ENCODE measurements at regions not wholly inside any gene's neighbourhood (a gene's known extent, or its start where the extent isn't known, plus 50 kb on each side); places are given as distances from the start of the nearest gene placed in this dataset.

- Histone ChIP-seq H3K9ac (ENCODE audit: low read depth, low read length) (no peak overlapping the region), H3K27ac (ENCODE audit: low read length) (no peak overlapping the region), H3K4me1 (ENCODE audit: insufficient read depth, low read length) (no peaks in the 10 kb centered on the region), H3K36me3 (ENCODE audit: insufficient read depth, low read depth, low read length) (no peaks in the 10 kb centered on the region), H3K9me3 (ENCODE audit: insufficient read depth, low read depth, low read length) (peaks cover 27% of the 10 kb centered on the region), H3K27me3 (ENCODE audit: insufficient read depth, low read length) (no peaks in the 10 kb centered on the region), H3K4me3 (ENCODE audit: low read length) (no peak overlapping the region)
Observed at GRCh38 chr2:128710242-128710641, 391.6 kb upstream of the HS6ST1 start.

- H3K4me3 ChIP-seq (ENCODE audit: low read length), result no peak overlapping the region
- no peak overlapping the region for H3K27ac ChIP-seq (ENCODE audit: low read length)
- H3K9ac ChIP-seq (ENCODE audit: low read depth, low read length), result no peak overlapping the region
- no peaks in the 10 kb centered on the region for H3K4me1 ChIP-seq (ENCODE audit: insufficient read depth, low read length)
- peaks cover 26% of the 10 kb centered on the region for H3K9me3 ChIP-seq (ENCODE audit: insufficient read depth, low read depth, low read length)
- no peaks in the 10 kb centered on the region for H3K36me3 ChIP-seq (ENCODE audit: insufficient read depth, low read depth, low read length)
- no peaks in the 10 kb centered on the region for H3K27me3 ChIP-seq (ENCODE audit: insufficient read depth, low read length)
Observed at GRCh38 chr2:128710729-128711128, 392.1 kb upstream of the HS6ST1 start.

GRCh38 chr2:128714285-128714684 is 395.6 kb upstream of the HS6ST1 start:
- Histone ChIP-seq H3K4me1 (ENCODE audit: insufficient read depth, low read length) (no peaks in the 10 kb centered on the region), H3K36me3 (ENCODE audit: insufficient read depth, low read depth, low read length) (no peaks in the 10 kb centered on the region), H3K27ac (ENCODE audit: low read length) (no peak overlapping the region), H3K9me3 (ENCODE audit: insufficient read depth, low read depth, low read length) (no peaks in the 10 kb centered on the region), H3K27me3 (ENCODE audit: insufficient read depth, low read length) (no peaks in the 10 kb centered on the region), H3K4me3 (ENCODE audit: low read length) (no peak overlapping the region), H3K9ac (ENCODE audit: low read depth, low read length) (no peak overlapping the region)

- Histone ChIP-seq H3K9me3 (ENCODE audit: insufficient read depth, low read depth, low read length) (no peaks in the 10 kb centered on the region), H3K9ac (ENCODE audit: low read depth, low read length) (no peak overlapping the region), H3K27ac (ENCODE audit: low read length) (no peak overlapping the region), H3K36me3 (ENCODE audit: insufficient read depth, low read depth, low read length) (no peaks in the 10 kb centered on the region), H3K27me3 (ENCODE audit: insufficient read depth, low read length) (no peaks in the 10 kb centered on the region), H3K4me3 (ENCODE audit: low read length) (no peak overlapping the region), H3K4me1 (ENCODE audit: insufficient read depth, low read length) (no peaks in the 10 kb centered on the region)
Observed at GRCh38 chr2:128714851-128715312, 396.2 kb upstream of the HS6ST1 start.

GRCh38 chr2:128715360-128715759 is 396.7 kb upstream of the HS6ST1 start:
- Histone ChIP-seq H3K4me3 (ENCODE audit: low read length) (no peak overlapping the region), H3K27me3 (ENCODE audit: insufficient read depth, low read length) (no peaks in the 10 kb centered on the region), H3K9ac (ENCODE audit: low read depth, low read length) (no peak overlapping the region), H3K4me1 (ENCODE audit: insufficient read depth, low read length) (no peaks in the 10 kb centered on the region), H3K36me3 (ENCODE audit: insufficient read depth, low read depth, low read length) (no peaks in the 10 kb centered on the region), H3K27ac (ENCODE audit: low read length) (no peak overlapping the region), H3K9me3 (ENCODE audit: insufficient read depth, low read depth, low read length) (no peaks in the 10 kb centered on the region)

- Histone ChIP-seq H3K4me3 (ENCODE audit: low read length) (no peak overlapping the region), H3K27me3 (ENCODE audit: insufficient read depth, low read length) (no peaks in the 10 kb centered on the region), H3K9me3 (ENCODE audit: insufficient read depth, low read depth, low read length) (no peaks in the 10 kb centered on the region), H3K4me1 (ENCODE audit: insufficient read depth, low read length) (no peaks in the 10 kb centered on the region), H3K27ac (ENCODE audit: low read length) (no peak overlapping the region), H3K9ac (ENCODE audit: low read depth, low read length) (no peak overlapping the region), H3K36me3 (ENCODE audit: insufficient read depth, low read depth, low read length) (no peaks in the 10 kb centered on the region)
Observed at GRCh38 chr2:128716299-128716721, 397.6 kb upstream of the HS6ST1 start.

- Histone ChIP-seq H3K9me3 (ENCODE audit: insufficient read depth, low read depth, low read length) (no peaks in the 10 kb centered on the region), H3K27me3 (ENCODE audit: insufficient read depth, low read length) (no peaks in the 10 kb centered on the region), H3K4me3 (ENCODE audit: low read length) (no peak overlapping the region), H3K4me1 (ENCODE audit: insufficient read depth, low read length) (no peaks in the 10 kb centered on the region), H3K36me3 (ENCODE audit: insufficient read depth, low read depth, low read length) (no peaks in the 10 kb centered on the region), H3K9ac (ENCODE audit: low read depth, low read length) (no peak overlapping the region), H3K27ac (ENCODE audit: low read length) (no peak overlapping the region)
Observed at GRCh38 chr2:128717758-128718710, 399.4 kb upstream of the HS6ST1 start.

- Histone ChIP-seq H3K4me3 (ENCODE audit: low read length) (no peak overlapping the region), H3K27ac (ENCODE audit: low read length) (no peak overlapping the region)
Observed at GRCh38 chr2:128720080-128721022, 401.7 kb upstream of the HS6ST1 start.

GRCh38 chr2:128721096-128721495 is 402.4 kb upstream of the HS6ST1 start:
- Histone ChIP-seq H3K36me3 (ENCODE audit: insufficient read depth, low read depth, low read length) (no peaks in the 10 kb centered on the region), H3K27ac (ENCODE audit: low read length) (no peak overlapping the region), H3K27me3 (ENCODE audit: insufficient read depth, low read length) (no peaks in the 10 kb centered on the region), H3K4me1 (ENCODE audit: insufficient read depth, low read length) (no peaks in the 10 kb centered on the region), H3K4me3 (ENCODE audit: low read length) (no peak overlapping the region), H3K9me3 (ENCODE audit: insufficient read depth, low read depth, low read length) (no peaks in the 10 kb centered on the region), H3K9ac (ENCODE audit: low read depth, low read length) (no peak overlapping the region)

More at GRCh38 chr2:128720080-128721022, 401.7 kb upstream of the HS6ST1 start:
- no peak overlapping the region for H3K9ac ChIP-seq (ENCODE audit: low read depth, low read length)
- no peaks in the 10 kb centered on the region for H3K27me3 ChIP-seq (ENCODE audit: insufficient read depth, low read length)
- no peaks in the 10 kb centered on the region for H3K36me3 ChIP-seq (ENCODE audit: insufficient read depth, low read depth, low read length)
- H3K9me3 ChIP-seq (ENCODE audit: insufficient read depth, low read depth, low read length), result no peaks in the 10 kb centered on the region
- no peaks in the 10 kb centered on the region for H3K4me1 ChIP-seq (ENCODE audit: insufficient read depth, low read length)

- no peak overlapping the region for H3K9ac ChIP-seq (ENCODE audit: low read depth, low read length)
- no peaks in the 10 kb centered on the region for H3K36me3 ChIP-seq (ENCODE audit: insufficient read depth, low read depth, low read length)
- H3K27ac ChIP-seq (ENCODE audit: low read length), result no peak overlapping the region
- H3K9me3 ChIP-seq (ENCODE audit: insufficient read depth, low read depth, low read length), result no peaks in the 10 kb centered on the region
- no peak overlapping the region for H3K4me3 ChIP-seq (ENCODE audit: low read length)
- H3K4me1 ChIP-seq (ENCODE audit: insufficient read depth, low read length), result no peaks in the 10 kb centered on the region
- H3K27me3 ChIP-seq (ENCODE audit: insufficient read depth, low read length), result no peaks in the 10 kb centered on the region
Observed at GRCh38 chr2:128722489-128722888, 403.8 kb upstream of the HS6ST1 start.

GRCh38 chr2:128724547-128724946 is 405.9 kb upstream of the HS6ST1 start:
- Histone ChIP-seq H3K9ac (ENCODE audit: low read depth, low read length) (no peak overlapping the region), H3K9me3 (ENCODE audit: insufficient read depth, low read depth, low read length) (no peaks in the 10 kb centered on the region), H3K27ac (ENCODE audit: low read length) (no peak overlapping the region), H3K4me1 (ENCODE audit: insufficient read depth, low read length) (no peaks in the 10 kb centered on the region), H3K36me3 (ENCODE audit: insufficient read depth, low read depth, low read length) (no peaks in the 10 kb centered on the region), H3K27me3 (ENCODE audit: insufficient read depth, low read length) (no peaks in the 10 kb centered on the region), H3K4me3 (ENCODE audit: low read length) (no peak overlapping the region)
